ENCODE measurements at regions not wholly inside any gene's neighbourhood (a gene's known extent, or its start where the extent isn't known, plus 50 kb on each side); places are given as distances from the start of the nearest gene placed in this dataset.

- no peak for TF ChIP-seq CTCF (IDR thresholded peaks at IDR 0.05)
- TF ChIP-seq POLR2A (IDR thresholded peaks at IDR 0.05), result no peak
Measured at GRCh38 chr21:14767192-14767852, 221.2 kb upstream of the SAMSN1 start.
